Transverse colon (tissue), 4 donors: ENCODE measurements at regions not wholly inside any gene's neighbourhood (a gene's known extent, or its start where the extent isn't known, plus 50 kb on each side); places are given as distances from the start of the nearest gene placed in this dataset.

Experiments used
- DNase-seq: peaks from one replicate; pipeline ENCODE4 v3.0.0-alpha.2; 2019
- H3K27ac ChIP-seq, 4 donors: fragments of 200-600 bp; sonication (generic); 2 replicates each; pipeline ENCODE4 v1.5.1; 2016 to 2018; ENCODE audit warnings: inconsistent platforms in 4 of 4
- H3K27me3 ChIP-seq: fragments of 200-600 bp; sonication (generic); 2 replicates; pipeline ENCODE4 v1.5.1; 2017; ENCODE audit warnings: inconsistent platforms
- H3K36me3 ChIP-seq, 4 donors: fragments of 200-600 bp; sonication (generic); 2 replicates each; pipeline ENCODE4 v1.5.1; 2017 to 2019; ENCODE audit warnings: inconsistent platforms in 4 of 4
- H3K4me1 ChIP-seq, 4 donors: fragments of 200-600 bp; sonication (generic); 2 replicates each; pipeline ENCODE4 v1.5.1; 2017 to 2020; ENCODE audit warnings: inconsistent platforms in 4 of 4
- H3K4me3 ChIP-seq, 4 donors: fragments of 200-600 bp; sonication (generic); 1 replicate in 1 of 4; 2 replicates in 3 of 4; pipeline versions ENCODE4 v1.5.1 to v1.6.1; 2017 to 2019; ENCODE audit warnings: inconsistent platforms in 4 of 4
- H3K9me3 ChIP-seq, 2 donors: fragments of 200-600 bp; sonication (generic); 2 replicates each; pipeline ENCODE4 v1.5.1; 2017 to 2019; ENCODE audit warnings: inconsistent platforms in 2 of 2
- EP300 ChIP-seq: sonication (generic); formaldehyde crosslinking; IDR thresholded peaks from one replicate; pipeline ENCODE4 v1.6.1; 2017; ENCODE audit warnings: antibody characterized with exemption, low read depth
- POLR2A ChIP-seq: fragments of 450-650 bp; IDR thresholded peaks from one replicate; pipeline ENCODE4 v1.6.1; 2016; ENCODE audit warnings: antibody characterized with exemption, mild to moderate bottlenecking, moderate library complexity
- POLR2AphosphoS5 ChIP-seq, 3 donors: sonication (generic); formaldehyde crosslinking; IDR thresholded peaks; one replicate each; pipeline ENCODE4 v1.6.1; 2016; ENCODE audit warnings: antibody characterized with exemption in 3 of 3
- WGBS, 2 donors: methylation state at CpG; one replicate each; pipeline ENCODE4 v1.1.5; 2018; ENCODE audit warnings: low coverage in 1 of 2; 5-methylcytosine and 5-hydroxymethylcytosine counted together
- in situ Hi-C, 4 donors: fragments of 200-750 bp; cut with MboI; loops; one replicate each; pipeline versions ENCODE4 v1.15.0 to v1.15.1; 2017; ENCODE audit warnings: low sequenced_read_pairs in 3 of 4, low pct_ligation_motif_present in 1 of 4, low pct_unique_long_range_greater_than_20kb in 1 of 4
- intact Hi-C: fragments of 100-400 bp; cut with DNase I; formaldehyde crosslinking; loops from one replicate; pipeline ENCODE4 v1.15.1; 2023; ENCODE audit warnings: low total_unique reads
- TF ChIP-seq, protein P1 (sequence below), 5 experiments: fragments of 200-600 bp in 3 of 5; fragments of 450-650 bp in 2 of 5; sonication (generic) in 3 of 5; IDR thresholded peaks; 1 replicate in 2 of 5; 2 replicates in 3 of 5; pipeline ENCODE4 v1.5.1; 2016 to 2017; ENCODE audit warnings: antibody characterized with exemption in 5 of 5, inconsistent platforms in 3 of 5, mild to moderate bottlenecking in 2 of 5, moderate library complexity in 1 of 5

DNA sequence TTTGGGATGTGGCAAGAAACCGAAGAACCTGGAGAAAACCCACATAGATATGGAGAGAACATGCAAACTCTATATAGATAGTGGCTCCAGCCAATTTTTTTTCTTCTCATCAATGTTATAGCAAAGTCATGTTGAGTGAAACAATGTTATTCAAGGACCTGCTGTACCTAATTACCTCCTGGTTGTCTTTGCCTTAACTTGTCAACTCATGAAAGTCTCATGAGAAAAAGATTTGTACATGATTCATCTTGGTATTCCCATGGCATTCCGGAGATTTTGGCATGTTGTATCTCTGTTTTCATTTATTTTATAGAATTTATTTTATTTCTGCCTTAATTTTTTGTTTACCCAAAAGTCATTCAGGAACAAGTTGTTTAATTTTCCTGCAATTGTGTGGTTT is 303.8 kb upstream of the CDIN1 start:
- H3K27ac ChIP-seq = no peak overlapping the region
- H3K4me3 ChIP-seq = no peak overlapping the region
- H3K4me1 ChIP-seq = no peaks in the 10 kb centered on the region
- no peaks in the 10 kb centered on the region for H3K27me3 ChIP-seq
- in situ Hi-C loops (no loop called here), intact Hi-C loops (no loop called here)
- no peaks in the 10 kb centered on the region for H3K36me3 ChIP-seq
- DNase-seq = no peak
- 80 to 82% methylated on average over 1 to 2 of the region's 2 CpGs for WGBS, 2 donors
- H3K9me3 ChIP-seq = no peaks in the 10 kb centered on the region
- TF ChIP-seq EP300 (no peak), POLR2A (no peak), POLR2AphosphoS5 (IDR thresholded peaks at IDR 0.05) (no peak)
- TF ChIP-seq, protein P1, sequence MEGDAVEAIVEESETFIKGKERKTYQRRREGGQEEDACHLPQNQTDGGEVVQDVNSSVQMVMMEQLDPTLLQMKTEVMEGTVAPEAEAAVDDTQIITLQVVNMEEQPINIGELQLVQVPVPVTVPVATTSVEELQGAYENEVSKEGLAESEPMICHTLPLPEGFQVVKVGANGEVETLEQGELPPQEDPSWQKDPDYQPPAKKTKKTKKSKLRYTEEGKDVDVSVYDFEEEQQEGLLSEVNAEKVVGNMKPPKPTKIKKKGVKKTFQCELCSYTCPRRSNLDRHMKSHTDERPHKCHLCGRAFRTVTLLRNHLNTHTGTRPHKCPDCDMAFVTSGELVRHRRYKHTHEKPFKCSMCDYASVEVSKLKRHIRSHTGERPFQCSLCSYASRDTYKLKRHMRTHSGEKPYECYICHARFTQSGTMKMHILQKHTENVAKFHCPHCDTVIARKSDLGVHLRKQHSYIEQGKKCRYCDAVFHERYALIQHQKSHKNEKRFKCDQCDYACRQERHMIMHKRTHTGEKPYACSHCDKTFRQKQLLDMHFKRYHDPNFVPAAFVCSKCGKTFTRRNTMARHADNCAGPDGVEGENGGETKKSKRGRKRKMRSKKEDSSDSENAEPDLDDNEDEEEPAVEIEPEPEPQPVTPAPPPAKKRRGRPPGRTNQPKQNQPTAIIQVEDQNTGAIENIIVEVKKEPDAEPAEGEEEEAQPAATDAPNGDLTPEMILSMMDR (IDR thresholded peaks at IDR 0.05) = no peak

DNA sequence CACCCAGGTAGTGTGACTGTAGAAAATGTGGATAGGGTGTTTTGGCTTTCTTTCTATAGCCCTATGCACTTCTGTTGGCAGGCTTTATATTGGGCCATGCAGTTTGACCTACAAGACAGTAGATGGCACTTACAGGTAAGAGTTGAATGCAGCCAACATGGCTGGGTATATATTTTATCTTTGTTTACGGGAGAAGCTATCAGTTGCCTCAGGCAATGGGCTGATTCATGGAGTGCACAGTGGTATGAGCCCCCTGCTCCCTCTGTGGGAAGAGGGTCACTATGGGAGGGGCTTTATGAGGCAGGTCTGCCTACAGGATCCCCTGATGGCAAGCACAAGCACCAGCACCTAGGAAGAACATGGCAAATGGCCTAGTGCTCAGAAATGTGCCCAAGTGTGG is 301.2 kb upstream of the CDIN1 start:
- no peak overlapping the region for H3K27ac ChIP-seq
- no peaks in the 10 kb centered on the region for H3K9me3 ChIP-seq
- no peaks in the 10 kb centered on the region for H3K36me3 ChIP-seq
- DNase-seq = no peak
- no peaks in the 10 kb centered on the region for H3K27me3 ChIP-seq
- TF ChIP-seq POLR2AphosphoS5 (IDR thresholded peaks at IDR 0.05) (no peak), EP300 (no peak), POLR2A (no peak)
- TF ChIP-seq, protein P1 (IDR thresholded peaks at IDR 0.05) = no peak
- 67% methylated on average over 1 of the region's 1 CpG; no CpG with 5 or more reads in 1 of the 2 donors for WGBS, 2 donors
- H3K4me3 ChIP-seq = no peak overlapping the region
- in situ Hi-C loops (no loop called here), intact Hi-C loops (no loop called here)
- H3K4me1 ChIP-seq = no peaks in the 10 kb centered on the region

DNA sequence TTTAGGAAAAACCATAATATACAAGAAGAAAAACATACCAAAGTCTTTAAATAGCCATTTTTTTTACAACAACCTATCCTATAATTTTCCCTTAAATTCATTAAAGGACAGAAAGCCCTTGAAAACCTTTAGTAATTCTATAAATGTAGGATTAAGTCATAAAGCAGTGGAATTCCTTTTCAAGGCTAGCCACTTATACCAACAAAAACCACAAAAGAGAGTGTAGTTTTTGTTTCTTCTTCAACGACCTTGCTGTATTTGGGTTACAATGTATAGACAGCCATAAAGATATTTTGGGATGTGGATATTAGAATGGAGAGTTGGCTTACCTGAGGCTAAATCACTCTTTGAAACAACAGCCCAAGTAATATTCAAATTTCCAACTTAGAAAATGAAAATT is 296.6 kb upstream of the CDIN1 start:
- no peaks in the 10 kb centered on the region for H3K9me3 ChIP-seq
- no peak for TF ChIP-seq EP300
- no peak for TF ChIP-seq POLR2AphosphoS5 (IDR thresholded peaks at IDR 0.05)
- no peak for TF ChIP-seq POLR2A
- TF ChIP-seq, protein P1 (IDR thresholded peaks at IDR 0.05) = no peak
- no peaks in the 10 kb centered on the region for H3K36me3 ChIP-seq
- H3K27ac ChIP-seq = no peak overlapping the region
- DNase-seq = no peak
- 33 to 44% methylated on average over 1 of the region's 1 CpG for WGBS, 2 donors
- no peaks in the 10 kb centered on the region for H3K27me3 ChIP-seq
- intact Hi-C loops (no loop called here), in situ Hi-C loops (no loop called here)
- no peaks in the 10 kb centered on the region for H3K4me1 ChIP-seq
- no peak overlapping the region for H3K4me3 ChIP-seq

DNA sequence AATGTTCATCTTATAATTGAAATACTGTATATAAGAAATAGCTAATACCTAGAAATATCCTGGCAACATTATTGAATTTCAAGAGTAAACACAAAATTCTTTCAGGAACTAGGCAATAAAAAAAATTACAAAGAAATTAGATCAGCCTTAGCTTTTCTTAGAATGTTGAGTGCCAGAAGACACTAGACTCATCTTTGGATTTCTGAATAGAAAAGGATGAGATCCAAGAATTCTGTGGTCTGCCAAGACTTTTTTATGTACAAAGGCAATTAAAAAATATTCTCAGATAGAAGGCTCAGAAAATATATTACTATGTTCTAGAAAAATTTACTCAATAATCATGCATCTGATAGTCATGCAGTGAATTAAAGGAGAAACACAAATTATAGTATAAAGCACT is 294.5 kb upstream of the CDIN1 start:
- DNase-seq = no peak
- H3K36me3 ChIP-seq = no peaks in the 10 kb centered on the region
- intact Hi-C loops = no loop called here
- in situ Hi-C loops = no loop called here
- no peak for TF ChIP-seq POLR2AphosphoS5 (IDR thresholded peaks at IDR 0.05)
- no peak for TF ChIP-seq EP300
- TF ChIP-seq POLR2A = no peak
- TF ChIP-seq, protein P1 (IDR thresholded peaks at IDR 0.05) = no peak
- H3K4me3 ChIP-seq = no peak overlapping the region
- H3K27ac ChIP-seq = no peak overlapping the region
- no peaks in the 10 kb centered on the region for H3K4me1 ChIP-seq
- no peaks in the 10 kb centered on the region for H3K27me3 ChIP-seq
- no peaks in the 10 kb centered on the region for H3K9me3 ChIP-seq
